HG02938 (cell line): ENCODE measurements at regions not wholly inside any gene's neighbourhood (a gene's known extent, or its start where the extent isn't known, plus 50 kb on each side); places are given as distances from the start of the nearest gene placed in this dataset.

Experiments
- ATAC-seq: cut with Tn5 transposase; IDR thresholded peaks from one replicate; pipeline ENCODE4 v1.9.1; 2021; ENCODE audit warnings: mild to moderate bottlenecking, moderate library complexity; ENCODE audit not compliant: unreplicated experiment

GRCh38 chr10:10101106-10101505, 916.6 kb upstream of the CELF2 start:
- ATAC-seq = no peak

- no peak for ATAC-seq
Measured at GRCh38 chr10:10110844-10111490, 906.7 kb upstream of the CELF2 start.

GRCh38 chr10:10118131-10118530, 899.5 kb upstream of the CELF2 start:
- ATAC-seq = no peak

GRCh38 chr10:10120671-10121070, 897.0 kb upstream of the CELF2 start:
- no peak for ATAC-seq

- no peak for ATAC-seq
Measured at GRCh38 chr10:10125676-10126075, 892.0 kb upstream of the CELF2 start.

- no peak for ATAC-seq
Measured at GRCh38 chr10:10126218-10126617, 891.5 kb upstream of the CELF2 start.

- no peak for ATAC-seq
Measured at GRCh38 chr10:10128387-10128786, 889.3 kb upstream of the CELF2 start.

GRCh38 chr10:10130686-10131085, 887.0 kb upstream of the CELF2 start:
- ATAC-seq = no peak

GRCh38 chr10:10132009-10132408, 885.7 kb upstream of the CELF2 start:
- no peak for ATAC-seq

- no peak for ATAC-seq
Measured at GRCh38 chr10:10133281-10133680, 884.4 kb upstream of the CELF2 start.

GRCh38 chr10:10138685-10139084, 879.0 kb upstream of the CELF2 start:
- no peak for ATAC-seq

GRCh38 chr10:10141782-10142382, 875.8 kb upstream of the CELF2 start:
- no peak for ATAC-seq

GRCh38 chr10:10146604-10147003, 871.1 kb upstream of the CELF2 start:
- ATAC-seq = no peak

GRCh38 chr10:10149899-10150298, 867.8 kb upstream of the CELF2 start:
- no peak for ATAC-seq

- no peak for ATAC-seq
Measured at GRCh38 chr10:10156917-10157600, 860.6 kb upstream of the CELF2 start.

GRCh38 chr10:10160821-10161312, 856.8 kb upstream of the CELF2 start:
- no peak for ATAC-seq

- ATAC-seq = no peak
Measured at GRCh38 chr10:10164848-10165247, 852.8 kb upstream of the CELF2 start.

- ATAC-seq = no peak
Measured at GRCh38 chr10:10165415-10165814, 852.3 kb upstream of the CELF2 start.

- no peak for ATAC-seq
Measured at GRCh38 chr10:10178476-10178875, 839.2 kb upstream of the CELF2 start.

- no peak for ATAC-seq
Measured at GRCh38 chr10:10193848-10194247, 823.8 kb upstream of the CELF2 start.

- no peak for ATAC-seq
Measured at GRCh38 chr10:10196701-10197100, 821.0 kb upstream of the CELF2 start.

GRCh38 chr10:10197423-10197822, 820.2 kb upstream of the CELF2 start:
- ATAC-seq = no peak
